ENCODE measurements at regions not wholly inside any gene's neighbourhood (a gene's known extent, or its start where the extent isn't known, plus 50 kb on each side); places are given as distances from the start of the nearest gene placed in this dataset.
"Not testable (repeated sequence)": the region's sequence is repeated elsewhere in the genome, so short reads cannot be mapped to it uniquely, and the experiment has no call there.

DNA sequence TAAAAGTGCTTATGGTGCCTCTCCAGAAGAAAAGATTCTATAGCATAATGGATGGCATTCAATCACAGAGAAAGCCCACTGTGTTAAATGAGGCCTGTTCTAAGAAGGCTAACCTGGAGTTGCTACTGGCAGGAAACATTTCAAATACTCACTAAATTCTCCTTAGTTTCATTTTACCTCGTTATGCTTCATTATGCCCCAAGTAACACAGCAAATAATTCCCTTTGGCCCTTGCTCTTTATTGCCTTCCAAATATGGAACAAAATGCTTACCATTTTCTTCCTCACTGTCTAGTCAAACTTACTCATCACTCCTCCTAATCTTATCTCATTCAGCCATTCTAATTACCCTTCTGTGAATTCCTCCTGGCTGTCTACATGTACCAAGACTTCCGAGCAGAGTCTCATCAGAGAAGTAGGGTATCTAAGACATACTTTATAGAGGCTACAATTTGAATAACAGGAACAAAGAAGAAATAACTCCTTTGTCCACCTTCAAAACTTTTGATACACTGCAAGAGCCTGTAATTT lies 292.1 kb upstream of the CLEC14A start:
- POLR2A ChIA-PET: no interaction called here
- intact Hi-C loops (cut with micrococcal nuclease): no loop called here
- peaks cover 6% of the 10 kb centered on the region for H3K4me1 Mint-ChIP-seq (ENCODE audit: insufficient read depth, unreplicated experiment)
- TF ChIP-seq, protein P1, sequence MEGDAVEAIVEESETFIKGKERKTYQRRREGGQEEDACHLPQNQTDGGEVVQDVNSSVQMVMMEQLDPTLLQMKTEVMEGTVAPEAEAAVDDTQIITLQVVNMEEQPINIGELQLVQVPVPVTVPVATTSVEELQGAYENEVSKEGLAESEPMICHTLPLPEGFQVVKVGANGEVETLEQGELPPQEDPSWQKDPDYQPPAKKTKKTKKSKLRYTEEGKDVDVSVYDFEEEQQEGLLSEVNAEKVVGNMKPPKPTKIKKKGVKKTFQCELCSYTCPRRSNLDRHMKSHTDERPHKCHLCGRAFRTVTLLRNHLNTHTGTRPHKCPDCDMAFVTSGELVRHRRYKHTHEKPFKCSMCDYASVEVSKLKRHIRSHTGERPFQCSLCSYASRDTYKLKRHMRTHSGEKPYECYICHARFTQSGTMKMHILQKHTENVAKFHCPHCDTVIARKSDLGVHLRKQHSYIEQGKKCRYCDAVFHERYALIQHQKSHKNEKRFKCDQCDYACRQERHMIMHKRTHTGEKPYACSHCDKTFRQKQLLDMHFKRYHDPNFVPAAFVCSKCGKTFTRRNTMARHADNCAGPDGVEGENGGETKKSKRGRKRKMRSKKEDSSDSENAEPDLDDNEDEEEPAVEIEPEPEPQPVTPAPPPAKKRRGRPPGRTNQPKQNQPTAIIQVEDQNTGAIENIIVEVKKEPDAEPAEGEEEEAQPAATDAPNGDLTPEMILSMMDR (IDR thresholded peaks at IDR 0.05; ENCODE audit: unreplicated experiment): no peak
- no TSS peak for BruUV-seq (replicated peaks)
- H3K27me3 Mint-ChIP-seq (ENCODE audit: insufficient read depth, unreplicated experiment): no peaks in the 10 kb centered on the region
- no peaks in the 10 kb centered on the region for H3K36me3 Mint-ChIP-seq (ENCODE audit: insufficient read depth, unreplicated experiment)
- CTCF ChIA-PET: no interaction called here
- no peak overlapping the region for H3K27ac Mint-ChIP-seq (ENCODE audit: low read depth, unreplicated experiment)
- no peak overlapping the region for H3K4me3 Mint-ChIP-seq (ENCODE audit: unreplicated experiment)
- no peaks in the 10 kb centered on the region for H3K9me3 Mint-ChIP-seq (ENCODE audit: unreplicated experiment)
- DNase-seq (ENCODE audit: unreplicated experiment): no peak

- no peak overlapping the region for H3K4me3 Mint-ChIP-seq (ENCODE audit: unreplicated experiment)
- no peaks in the 10 kb centered on the region for H3K36me3 Mint-ChIP-seq (ENCODE audit: insufficient read depth, unreplicated experiment)
- DNase-seq (ENCODE audit: unreplicated experiment): no peak
- H3K4me1 Mint-ChIP-seq (ENCODE audit: insufficient read depth, unreplicated experiment): peaks cover 6% of the 10 kb centered on the region
- ChIA-PET POLR2A (no interaction called here), CTCF (interaction anchor here (0.5 kb wide), 1 partner anchor 675 kb away, joined by 3 read pairs; no protein-coding TSS in a partner anchor)
- H3K27me3 Mint-ChIP-seq (ENCODE audit: insufficient read depth, unreplicated experiment): no peaks in the 10 kb centered on the region
- no TSS peak for BruUV-seq (replicated peaks)
- no peak overlapping the region for H3K27ac Mint-ChIP-seq (ENCODE audit: low read depth, unreplicated experiment)
- H3K9me3 Mint-ChIP-seq (ENCODE audit: unreplicated experiment): no peaks in the 10 kb centered on the region
- TF ChIP-seq, protein P1 (IDR thresholded peaks at IDR 0.05; ENCODE audit: unreplicated experiment): no peak
- intact Hi-C loops (cut with micrococcal nuclease): no loop called here
Measured at GRCh38 chr14:38546932-38547551, 291.1 kb upstream of the CLEC14A start.

DNA sequence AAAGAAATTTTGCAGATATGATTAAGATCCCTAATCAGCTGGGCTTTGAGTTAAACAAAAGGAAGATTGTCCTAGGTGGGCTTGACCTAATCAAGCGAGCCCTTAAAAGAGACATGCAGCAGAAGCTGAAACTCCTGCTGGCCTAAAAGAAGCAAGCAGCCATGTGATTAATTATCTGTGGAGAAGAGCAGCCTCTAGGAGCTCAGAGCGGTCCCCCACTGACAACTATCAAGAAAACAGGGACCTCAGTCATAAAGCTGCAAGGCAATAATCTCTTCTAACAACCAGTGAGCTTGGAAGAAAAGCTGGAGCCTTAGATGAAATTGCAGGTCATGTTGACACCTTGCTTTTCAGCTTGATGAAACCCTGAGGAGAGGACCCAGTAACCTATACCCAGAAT lies 288.9 kb upstream of the CLEC14A start:
- Mint-ChIP-seq H3K9me3 (ENCODE audit: unreplicated experiment) (no peaks in the 10 kb centered on the region), H3K27me3 (ENCODE audit: insufficient read depth, unreplicated experiment) (no peaks in the 10 kb centered on the region), H3K4me3 (ENCODE audit: unreplicated experiment) (no peak overlapping the region), H3K27ac (ENCODE audit: low read depth, unreplicated experiment) (no peak overlapping the region), H3K36me3 (ENCODE audit: insufficient read depth, unreplicated experiment) (no peaks in the 10 kb centered on the region), H3K4me1 (ENCODE audit: insufficient read depth, unreplicated experiment) (peaks cover 6% of the 10 kb centered on the region)
- POLR2A ChIA-PET: no interaction called here
- no TSS peak for BruUV-seq (replicated peaks)
- CTCF ChIA-PET: interaction anchor here (0.6 to 0.9 kb wide), 2 partner anchors 11 to 12 kb away, joined by 3 to 6 read pairs; no protein-coding TSS in a partner anchor
- intact Hi-C loops (cut with micrococcal nuclease): no loop called here
- TF ChIP-seq, protein P1 (IDR thresholded peaks at IDR 0.05; ENCODE audit: unreplicated experiment): no peak
- no peak for DNase-seq (ENCODE audit: unreplicated experiment)

- H3K9me3 Mint-ChIP-seq (ENCODE audit: unreplicated experiment); DNase-seq (ENCODE audit: unreplicated experiment); POLR2A ChIA-PET; H3K27ac Mint-ChIP-seq (ENCODE audit: low read depth, unreplicated experiment); BruUV-seq (replicated peaks); CTCF ChIA-PET; H3K36me3 Mint-ChIP-seq (ENCODE audit: insufficient read depth, unreplicated experiment); intact Hi-C loops (cut with micrococcal nuclease); H3K4me1 Mint-ChIP-seq (ENCODE audit: insufficient read depth, unreplicated experiment); H3K4me3 Mint-ChIP-seq (ENCODE audit: unreplicated experiment); H3K27me3 Mint-ChIP-seq (ENCODE audit: insufficient read depth, unreplicated experiment): not testable (repeated sequence)
Measured at GRCh38 chr14:38543851-38544250, 288.0 kb upstream of the CLEC14A start.

DNA sequence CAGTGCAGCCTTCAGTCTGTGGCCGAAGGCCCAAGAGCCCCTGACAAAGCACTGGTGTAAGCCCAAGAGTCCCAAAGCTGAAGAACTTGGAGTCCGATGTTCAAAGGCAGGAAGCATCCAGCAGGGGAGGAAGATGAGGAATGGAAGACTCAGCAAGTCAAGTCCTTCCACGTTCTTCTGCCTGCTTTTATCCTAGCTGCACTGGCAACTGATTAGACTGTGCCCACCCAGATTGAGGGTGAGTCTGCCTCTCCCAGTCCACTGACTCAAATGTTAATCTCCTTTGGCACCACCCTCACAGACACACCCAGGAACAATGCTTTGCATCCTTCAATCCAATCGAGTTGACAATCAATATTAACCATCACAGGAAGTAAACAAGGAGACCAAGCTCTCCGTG lies 282.2 kb upstream of the CLEC14A start:
- H3K27ac Mint-ChIP-seq (ENCODE audit: low read depth, unreplicated experiment); DNase-seq (ENCODE audit: unreplicated experiment); H3K27me3 Mint-ChIP-seq (ENCODE audit: insufficient read depth, unreplicated experiment); H3K4me3 Mint-ChIP-seq (ENCODE audit: unreplicated experiment); H3K9me3 Mint-ChIP-seq (ENCODE audit: unreplicated experiment); CTCF ChIA-PET; intact Hi-C loops (cut with micrococcal nuclease); H3K4me1 Mint-ChIP-seq (ENCODE audit: insufficient read depth, unreplicated experiment); BruUV-seq (replicated peaks); H3K36me3 Mint-ChIP-seq (ENCODE audit: insufficient read depth, unreplicated experiment): not testable (repeated sequence)
- POLR2A ChIA-PET: interaction anchor here (0.7 kb wide), 1 partner anchor 11 kb away, joined by 3 read pairs; no protein-coding TSS in a partner anchor

Measured in MCF 10A (cell line).